Fibroblast of skin of right quadriceps (primary cell): ENCODE measurements at regions not wholly inside any gene's neighbourhood (a gene's known extent, or its start where the extent isn't known, plus 50 kb on each side); places are given as distances from the start of the nearest gene placed in this dataset.

Experiments used
- DNase-seq: peaks from one replicate; pipeline ENCODE4 v3.0.0-alpha.2; 2013

GRCh38 chr1:221945669-221946068 is 203.8 kb upstream of the DUSP10 start:
- no peak for DNase-seq

DNA sequence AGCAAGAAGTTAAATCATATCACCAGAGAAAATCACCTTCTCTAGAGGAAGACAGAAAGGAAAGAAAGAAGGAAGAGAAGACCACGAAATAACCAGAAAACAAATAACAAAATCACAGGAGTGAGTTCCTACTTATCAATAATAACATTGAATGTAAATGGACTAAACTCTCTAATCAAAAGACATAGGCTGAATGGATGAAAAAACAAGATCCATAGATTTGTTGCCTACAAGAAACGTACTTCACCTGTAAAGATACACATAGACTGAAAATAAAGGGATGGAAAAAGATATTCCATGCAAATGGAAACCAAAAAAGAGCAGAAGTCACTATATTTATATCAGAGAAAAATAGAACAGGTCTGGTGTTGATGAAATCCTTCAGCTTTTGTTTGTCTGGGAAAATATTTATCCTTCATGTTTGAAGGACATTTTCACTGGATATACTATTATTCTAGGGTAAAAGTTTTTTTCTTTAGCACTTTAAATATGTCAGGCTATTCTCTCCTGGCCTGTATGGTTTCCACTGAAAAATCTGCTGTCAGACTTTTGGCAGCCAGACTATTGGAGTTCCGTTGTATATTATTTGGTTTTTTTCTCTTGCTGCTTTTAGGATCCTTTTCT is 202.5 kb upstream of the DUSP10 start:
- no peak for DNase-seq

- no peak for DNase-seq
These were observed 198.7 kb upstream of the DUSP10 start for GRCh38 chr1:221940631-221941030.

DNA sequence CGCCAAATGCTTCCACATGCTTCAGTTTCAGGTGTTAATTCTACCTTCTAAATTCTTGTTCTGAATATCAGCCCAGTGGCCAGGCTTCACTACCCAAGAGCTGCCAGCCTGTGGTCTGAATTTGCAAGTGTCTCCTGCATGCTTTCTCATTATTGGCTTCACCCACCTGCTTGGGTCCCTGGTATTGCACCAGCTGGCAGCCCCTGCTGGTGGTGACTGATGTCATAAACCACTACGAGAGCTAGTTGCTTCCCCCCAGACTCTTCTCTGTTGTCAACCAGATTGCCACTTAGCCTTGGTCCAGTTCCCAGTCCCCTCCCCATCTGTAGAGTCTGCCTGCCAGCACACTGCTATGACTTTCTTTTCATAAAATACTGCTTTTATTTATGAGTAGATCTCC is 197.7 kb upstream of the DUSP10 start:
- no peak for DNase-seq

DNA sequence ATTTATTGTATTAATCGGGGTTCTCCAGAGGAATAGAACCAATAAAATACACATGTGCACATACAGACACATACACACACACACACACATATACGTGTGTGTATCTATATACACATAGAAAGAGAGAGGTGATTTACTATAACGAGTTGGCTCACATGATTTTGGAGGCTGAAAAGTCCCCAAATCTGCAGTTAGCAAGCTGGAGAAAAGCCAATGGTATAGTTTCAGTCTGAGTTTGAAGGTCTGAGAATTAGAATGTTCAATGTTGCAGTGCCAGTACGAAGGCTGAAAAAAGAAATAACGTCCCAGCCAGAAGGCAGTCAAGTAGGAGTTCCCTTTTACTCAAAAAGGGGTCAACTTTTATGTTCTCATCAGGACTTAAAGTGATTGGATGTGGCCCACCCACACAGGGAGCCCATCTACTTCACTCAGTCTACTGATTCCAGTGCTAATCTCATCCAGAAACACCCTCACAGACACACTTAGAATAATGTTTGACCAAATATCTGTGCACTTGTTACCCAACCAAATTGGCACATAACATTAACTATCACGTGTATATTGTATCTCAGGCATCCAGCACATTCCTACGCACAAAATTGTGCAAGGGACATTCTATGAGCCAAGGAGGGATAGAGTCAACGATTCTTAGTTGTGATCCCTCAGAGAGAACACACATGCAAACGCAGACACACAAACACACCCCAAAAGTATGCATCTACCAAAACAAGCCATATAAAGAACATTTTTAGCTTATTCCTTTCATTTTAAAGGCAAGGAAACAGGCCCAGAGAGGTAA is 195.5 kb upstream of the DUSP10 start:
- DNase-seq: no peak

DNA sequence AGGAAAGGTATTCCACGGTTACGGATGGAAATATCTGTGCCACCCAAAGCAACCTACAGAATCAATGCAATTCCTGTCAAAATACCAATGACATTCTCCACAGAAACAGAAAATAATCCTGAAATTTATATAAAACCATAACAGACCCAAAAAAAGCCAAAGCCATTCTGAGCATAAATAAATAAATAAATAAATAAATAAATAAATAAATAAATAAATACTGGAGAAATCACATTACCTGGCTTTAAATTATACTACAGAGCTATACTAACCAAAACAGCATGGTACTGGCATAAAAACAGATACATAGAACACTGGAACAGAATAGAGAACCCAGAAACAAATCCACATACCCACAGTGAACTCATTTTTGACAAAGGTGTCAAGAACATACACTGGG is 191.9 kb upstream of the DUSP10 start:
- no peak for DNase-seq

GRCh38 chr1:221926441-221926840 is 184.6 kb upstream of the DUSP10 start:
- DNase-seq: no peak

DNA sequence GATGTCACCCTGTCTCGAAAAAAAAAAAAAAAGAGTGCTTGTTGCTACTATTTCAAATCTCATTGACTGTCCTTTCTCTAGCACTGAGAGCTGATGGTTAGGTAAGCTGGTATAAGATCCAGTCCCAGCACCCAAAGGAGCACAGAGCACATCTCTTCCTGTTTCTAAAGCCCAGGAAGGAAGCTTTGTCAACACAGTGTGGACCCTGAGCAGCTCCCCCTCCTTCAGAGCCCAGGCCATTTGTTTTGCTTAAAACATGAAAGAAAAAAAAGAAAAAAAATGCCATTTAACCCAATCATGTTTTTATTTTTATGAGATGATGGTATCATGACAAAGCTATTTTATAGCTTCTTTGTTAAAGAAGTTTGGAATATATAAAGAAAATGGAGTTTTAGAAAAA is 184.1 kb upstream of the DUSP10 start:
- DNase-seq: no peak

- peak; percentile 67 for DNase-seq
These were observed 182.2 kb upstream of the DUSP10 start for GRCh38 chr1:221923929-221924598.

- DNase-seq: peak; percentile 14
These were observed 180.0 kb upstream of the DUSP10 start for GRCh38 chr1:221921936-221922335.

DNA sequence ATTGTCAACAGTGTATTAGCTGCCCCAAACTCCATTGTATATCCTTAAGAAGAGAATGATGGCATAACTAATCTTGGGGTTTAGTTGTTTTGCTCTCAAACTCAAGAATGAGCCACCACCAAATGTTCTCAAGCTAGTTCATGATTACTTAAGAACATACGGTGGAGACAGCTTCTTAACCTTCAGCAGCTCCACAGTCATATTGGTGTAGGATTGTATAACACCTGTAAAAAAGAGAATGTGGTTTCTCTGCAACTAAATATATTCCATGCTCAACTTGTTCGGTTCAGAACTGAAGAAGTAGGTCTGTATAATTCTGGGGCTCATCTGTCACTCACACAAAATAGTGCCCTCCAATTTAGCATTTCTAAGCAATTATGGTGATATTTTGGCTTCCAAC is 177.9 kb upstream of the DUSP10 start:
- no peak for DNase-seq

GRCh38 chr1:221919341-221919740 is 177.5 kb upstream of the DUSP10 start:
- no peak for DNase-seq

DNA sequence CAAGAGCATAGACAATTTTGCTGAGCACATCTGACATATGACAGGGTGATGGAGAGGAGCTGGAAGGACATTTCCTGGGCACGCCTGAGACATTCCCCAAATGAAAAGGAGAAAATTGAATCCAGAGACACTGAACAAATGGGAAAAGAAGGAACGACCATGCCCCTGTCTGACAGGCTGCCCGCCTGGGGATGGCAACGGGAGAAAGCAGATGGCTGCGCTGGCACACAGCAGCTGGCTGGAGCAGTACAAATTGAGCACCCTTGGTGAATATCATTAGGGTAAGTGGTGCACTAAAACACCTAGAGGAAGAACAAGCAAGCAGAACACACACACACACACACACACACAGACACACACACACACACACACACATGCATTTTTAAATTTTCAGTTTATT is 174.3 kb upstream of the DUSP10 start:
- DNase-seq: no peak

- DNase-seq: no peak
These were observed 173.9 kb upstream of the DUSP10 start for GRCh38 chr1:221915764-221916163.

- no peak for DNase-seq
These were observed 171.5 kb upstream of the DUSP10 start for GRCh38 chr1:221913351-221913892.

- DNase-seq: no peak
These were observed 170.3 kb upstream of the DUSP10 start for GRCh38 chr1:221912230-221912629.

- no peak for DNase-seq
These were observed 169.8 kb upstream of the DUSP10 start for GRCh38 chr1:221911714-221912113.

DNA sequence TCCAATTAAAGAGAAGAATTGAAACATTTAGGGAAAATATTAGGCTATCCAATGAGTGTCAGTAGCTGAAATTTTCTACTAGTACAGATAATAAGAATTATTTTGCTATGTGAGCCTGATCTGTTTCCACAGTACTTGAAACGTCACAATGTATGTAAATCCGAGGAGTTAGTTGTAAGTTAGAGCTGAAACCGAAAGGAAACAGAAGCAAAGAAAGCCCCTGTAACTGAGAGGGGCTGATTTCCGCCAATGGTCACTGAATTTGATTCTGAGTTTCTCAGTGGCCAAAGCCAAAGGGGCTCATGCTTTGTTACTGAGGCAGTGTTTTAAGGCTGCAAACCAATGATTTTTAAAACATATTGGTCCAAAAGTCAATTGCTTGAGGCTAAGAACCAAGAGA is 168.3 kb upstream of the DUSP10 start:
- no peak for DNase-seq

DNA sequence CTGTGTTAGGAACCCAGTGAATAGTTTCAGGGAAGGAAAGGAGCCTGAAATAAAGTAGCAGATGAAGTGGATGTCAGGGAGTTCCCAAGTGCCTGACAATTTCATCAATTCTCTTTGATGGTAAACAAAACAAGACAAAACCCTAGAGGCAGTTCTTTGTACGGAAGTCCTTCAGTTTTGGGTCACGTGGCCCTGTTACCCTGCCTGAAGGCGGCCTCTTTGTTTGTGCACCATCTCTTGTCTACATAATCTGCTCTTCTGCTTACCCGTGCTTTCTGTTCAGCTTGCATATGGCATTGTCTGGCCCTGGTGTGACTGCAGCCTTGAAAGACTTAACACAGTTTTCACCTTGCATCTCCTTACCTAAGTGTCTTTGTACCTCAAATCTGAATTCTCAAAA is 166.7 kb upstream of the DUSP10 start:
- DNase-seq: no peak

DNA sequence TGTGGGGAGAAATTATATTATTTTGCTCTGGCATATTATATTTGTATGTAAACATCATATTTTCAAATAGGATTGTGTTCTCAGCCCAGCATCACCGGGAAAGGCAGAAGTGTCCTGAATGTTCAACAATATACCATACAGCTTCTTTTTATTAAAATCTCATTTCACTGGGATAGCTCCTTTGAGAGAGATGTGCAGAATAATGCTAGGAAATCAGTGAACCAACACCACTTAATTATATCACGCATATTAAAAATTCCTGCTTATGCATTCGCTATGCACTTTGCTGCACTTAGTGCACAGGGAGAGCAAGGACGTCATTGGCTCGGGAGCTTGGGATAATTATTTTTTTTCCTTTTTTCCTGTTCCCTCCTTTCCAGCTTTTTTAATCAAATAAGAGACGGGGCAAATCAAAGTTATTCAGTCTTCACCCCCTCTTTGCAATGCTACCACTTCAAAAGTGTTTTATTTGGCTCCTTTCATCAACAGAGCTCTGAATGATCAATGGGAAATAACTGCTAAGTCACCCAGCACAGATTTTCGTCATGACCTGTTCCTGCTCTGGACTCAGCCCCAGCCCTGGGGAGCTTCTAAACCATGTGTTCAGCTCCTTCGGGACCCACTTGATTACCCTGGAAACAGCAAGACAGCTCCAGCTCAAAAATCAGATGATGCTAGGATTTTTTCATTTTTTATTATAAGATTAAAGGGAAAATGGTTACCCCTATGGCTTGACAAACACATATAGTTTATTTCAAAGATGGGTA is 165.5 kb upstream of the DUSP10 start:
- no peak for DNase-seq

DNA sequence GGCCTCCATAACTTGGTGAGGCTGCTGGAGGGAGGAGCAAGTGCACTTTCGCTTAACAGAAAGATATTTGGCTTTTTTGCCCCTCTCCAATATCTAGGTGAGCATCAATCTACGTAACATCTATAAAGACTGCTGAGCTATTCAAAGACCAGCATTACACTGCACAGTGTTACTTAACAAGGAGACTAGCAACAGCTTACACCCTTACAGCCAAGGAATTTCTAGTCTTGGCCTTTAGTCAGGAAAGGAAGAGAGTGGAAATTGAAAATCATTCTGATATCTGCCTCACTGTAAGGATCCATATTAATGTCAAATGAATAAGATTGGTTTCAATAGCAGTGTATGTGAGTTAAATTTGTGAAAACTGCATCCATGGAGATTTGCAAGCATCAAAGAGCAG is 163.9 kb upstream of the DUSP10 start:
- DNase-seq: no peak

GRCh38 chr1:221904319-221904718 is 162.4 kb upstream of the DUSP10 start:
- DNase-seq: no peak

GRCh38 chr1:221903594-221903993 is 161.7 kb upstream of the DUSP10 start:
- DNase-seq: no peak
